OCI-LY7 (cell line): ENCODE measurements at regions not wholly inside any gene's neighbourhood (a gene's known extent, or its start where the extent isn't known, plus 50 kb on each side); places are given as distances from the start of the nearest gene placed in this dataset.

ENCODE experiments used
- CTCF ChIP-seq: fragments of 200-600 bp; sonication (generic); conservative IDR thresholded peaks from 2 replicates; pipeline ENCODE4 v1.5.1; 2014; ENCODE audit warnings: mild to moderate bottlenecking, antibody characterized with exemption, low read length, moderate library complexity, mixed read lengths
- EZH2phosphoT487 ChIP-seq: fragments of 200-600 bp; sonication (generic); IDR thresholded peaks from 2 replicates; pipeline ENCODE4 v1.6.1; 2018; ENCODE audit warnings: low read depth, borderline replicate concordance, mild to moderate bottlenecking, mixed run types, antibody characterized with exemption, low read length, moderate library complexity, mixed read lengths

DNA sequence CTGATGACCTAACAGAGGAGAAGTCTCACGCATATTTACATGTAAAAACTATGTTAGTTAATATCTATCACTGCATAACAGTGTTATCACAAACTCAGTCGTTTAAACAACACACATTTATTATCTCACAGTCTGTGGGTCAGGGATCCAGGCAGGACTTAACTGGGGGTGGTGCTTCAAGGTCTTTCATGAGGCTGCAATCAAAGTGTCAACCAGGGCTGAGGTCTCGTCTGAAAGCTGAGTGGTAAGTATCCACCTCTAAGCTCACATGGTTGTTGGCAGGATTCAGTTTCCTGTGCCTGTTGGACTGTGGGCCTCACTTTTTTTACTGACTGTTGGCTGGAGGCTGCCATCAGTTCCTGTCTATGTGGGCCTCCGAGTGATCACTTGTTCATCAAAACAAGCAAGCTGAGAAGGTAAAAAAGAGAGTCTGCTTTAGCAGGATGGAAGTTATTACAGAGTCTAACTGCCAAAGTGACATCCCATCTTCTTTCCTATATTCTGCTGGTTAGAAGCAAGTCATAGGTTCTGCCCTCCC, 188.6 kb downstream of the CARTPT start:
- TF ChIP-seq CTCF (no peak), EZH2phosphoT487 (no peak)
